Gastrocnemius medialis (tissue), 4 donors: ENCODE measurements at regions not wholly inside any gene's neighbourhood (a gene's known extent, or its start where the extent isn't known, plus 50 kb on each side); places are given as distances from the start of the nearest gene placed in this dataset.

Experiments
- ATAC-seq, 2 donors: fragments of 150-250 bp; one replicate each; pipeline ENCODE4 v1.9.1; 2016
- DNase-seq, 2 donors: peaks; one replicate each; pipeline ENCODE4 v3.0.0-alpha.2; 2019
- H3K27ac ChIP-seq, 4 donors: fragments of 200-600 bp; sonication (generic); 1 replicate in 1 of 4; 2 replicates in 3 of 4; pipeline ENCODE4 v1.5.1; 2016 to 2018; ENCODE audit warnings: mild to moderate bottlenecking in 2 of 4, moderate library complexity in 1 of 4
- H3K27me3 ChIP-seq, 3 donors: fragments of 200-600 bp; sonication (generic) in 2 of 3; 1 replicate in 1 of 3; 2 replicates in 2 of 3; pipeline versions ENCODE4 v1.5.1 to v1.6.0; 2016 to 2019; ENCODE audit warnings: mild to moderate bottlenecking in 1 of 3, moderate library complexity in 1 of 3
- H3K36me3 ChIP-seq, 2 donors: fragments of 200-600 bp; sonication (generic) in 1 of 2; one replicate each; pipeline ENCODE4 v1.5.1; 2017 to 2018
- H3K4me1 ChIP-seq, 2 donors: fragments of 200-600 bp; sonication (generic) in 1 of 2; one replicate each; pipeline ENCODE4 v1.5.1; 2016 to 2017; ENCODE audit warnings: mild to moderate bottlenecking in 2 of 2
- H3K4me3 ChIP-seq, 4 donors: fragments of 200-600 bp; sonication (generic) in 3 of 4; 1 replicate in 1 of 4; 2 replicates in 3 of 4; pipeline ENCODE4 v1.5.1; 2016 to 2019; ENCODE audit warnings: mild to moderate bottlenecking in 2 of 4
- H3K9me3 ChIP-seq, 3 donors: fragments of 200-600 bp; sonication (generic) in 2 of 3; 1 replicate in 1 of 3; 2 replicates in 2 of 3; pipeline ENCODE4 v1.5.1; 2016 to 2019
- POLR2A ChIP-seq, 2 donors: fragments of 450-650 bp; IDR thresholded peaks; one replicate each; pipeline ENCODE4 v1.6.1; 2017; ENCODE audit warnings: antibody characterized with exemption in 2 of 2, mild to moderate bottlenecking in 2 of 2, moderate library complexity in 2 of 2
- in situ Hi-C, 4 donors: fragments of 200-750 bp; cut with MboI; loops; one replicate each; pipeline versions ENCODE4 v1.15.0 to v1.8.0; 2017; ENCODE audit warnings: low sequenced_read_pairs in 4 of 4
- intact Hi-C: fragments of 100-400 bp; cut with DNase I; formaldehyde crosslinking; loops from one replicate; pipeline ENCODE4 v1.15.1; 2023; ENCODE audit warnings: low total_unique reads
- TF ChIP-seq, protein P1 (sequence below), 5 experiments: fragments of 450-650 bp in 3 of 5; fragments of 200-600 bp in 2 of 5; sonication (generic) in 2 of 5; IDR thresholded peaks in 4 of 5; conservative IDR thresholded peaks in 1 of 5; 1 replicate in 4 of 5; 2 replicates in 1 of 5; pipeline ENCODE4 v1.5.1; 2016 to 2019; ENCODE audit warnings: antibody characterized with exemption in 5 of 5, mild to moderate bottlenecking in 3 of 5, moderate library complexity in 3 of 5

GRCh38 chr14:26833621-26834176, 235.9 kb upstream of the NOVA1 start:
- intact Hi-C loops = no loop called here
- ATAC-seq (no peak), DNase-seq (no peak)
- no peak overlapping the region for H3K27ac ChIP-seq
- H3K4me3 ChIP-seq = no peak overlapping the region
- TF ChIP-seq, protein P1, sequence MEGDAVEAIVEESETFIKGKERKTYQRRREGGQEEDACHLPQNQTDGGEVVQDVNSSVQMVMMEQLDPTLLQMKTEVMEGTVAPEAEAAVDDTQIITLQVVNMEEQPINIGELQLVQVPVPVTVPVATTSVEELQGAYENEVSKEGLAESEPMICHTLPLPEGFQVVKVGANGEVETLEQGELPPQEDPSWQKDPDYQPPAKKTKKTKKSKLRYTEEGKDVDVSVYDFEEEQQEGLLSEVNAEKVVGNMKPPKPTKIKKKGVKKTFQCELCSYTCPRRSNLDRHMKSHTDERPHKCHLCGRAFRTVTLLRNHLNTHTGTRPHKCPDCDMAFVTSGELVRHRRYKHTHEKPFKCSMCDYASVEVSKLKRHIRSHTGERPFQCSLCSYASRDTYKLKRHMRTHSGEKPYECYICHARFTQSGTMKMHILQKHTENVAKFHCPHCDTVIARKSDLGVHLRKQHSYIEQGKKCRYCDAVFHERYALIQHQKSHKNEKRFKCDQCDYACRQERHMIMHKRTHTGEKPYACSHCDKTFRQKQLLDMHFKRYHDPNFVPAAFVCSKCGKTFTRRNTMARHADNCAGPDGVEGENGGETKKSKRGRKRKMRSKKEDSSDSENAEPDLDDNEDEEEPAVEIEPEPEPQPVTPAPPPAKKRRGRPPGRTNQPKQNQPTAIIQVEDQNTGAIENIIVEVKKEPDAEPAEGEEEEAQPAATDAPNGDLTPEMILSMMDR (IDR thresholded peaks at IDR 0.05 in 4 of 5, conservative IDR thresholded peaks at IDR 0.05 in 1 of 5) = no peak
- TF ChIP-seq POLR2A (IDR thresholded peaks at IDR 0.05) = no peak
- in situ Hi-C loops = no loop called here
- no peaks in the 10 kb centered on the region for H3K4me1 ChIP-seq
- H3K36me3 ChIP-seq = no peaks in the 10 kb centered on the region
- H3K9me3 ChIP-seq = no peaks in the 10 kb centered on the region
- no peaks in the 10 kb centered on the region for H3K27me3 ChIP-seq

DNA sequence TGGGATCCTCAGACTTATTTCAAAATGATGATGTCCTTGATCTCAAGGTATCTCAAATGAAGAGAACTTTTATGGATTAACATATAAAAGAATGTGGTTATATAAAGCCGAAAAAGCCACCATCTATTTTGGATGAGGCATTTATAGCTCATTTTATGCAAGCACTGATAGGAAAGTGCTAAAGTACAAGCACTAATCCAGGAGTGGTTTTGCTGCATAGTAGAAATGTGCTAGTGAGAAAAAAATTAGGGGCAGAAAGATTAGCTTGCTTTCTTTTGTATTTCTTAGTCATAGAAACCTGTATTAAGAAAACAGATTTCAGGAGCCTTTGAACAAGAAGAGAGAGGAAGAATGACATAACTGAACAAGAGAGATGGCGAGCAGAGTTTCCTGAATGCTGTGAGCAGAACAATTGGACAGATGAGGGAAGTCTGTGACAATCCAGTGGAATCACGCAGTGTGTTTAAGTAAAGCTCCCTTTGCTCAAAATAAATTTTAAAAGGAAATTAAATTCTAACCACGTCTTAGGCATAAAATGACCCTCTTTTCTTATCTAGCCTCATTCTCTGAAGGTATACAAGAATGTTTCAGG, 238.2 kb upstream of the NOVA1 start:
- intact Hi-C loops (no loop called here), in situ Hi-C loops (no loop called here)
- H3K4me3 ChIP-seq = no peak overlapping the region
- DNase-seq (no peak), ATAC-seq (no peak)
- TF ChIP-seq, protein P1 (IDR thresholded peaks at IDR 0.05 in 4 of 5, conservative IDR thresholded peaks at IDR 0.05 in 1 of 5) = no peak
- TF ChIP-seq POLR2A (IDR thresholded peaks at IDR 0.05) = no peak
- no peaks in the 10 kb centered on the region for H3K9me3 ChIP-seq
- H3K4me1 ChIP-seq = no peaks in the 10 kb centered on the region
- H3K27ac ChIP-seq = no peak overlapping the region
- no peaks in the 10 kb centered on the region for H3K36me3 ChIP-seq
- H3K27me3 ChIP-seq = no peaks in the 10 kb centered on the region

- no peaks in the 10 kb centered on the region for H3K27me3 ChIP-seq
- H3K4me3 ChIP-seq = no peak overlapping the region
- no peaks in the 10 kb centered on the region for H3K36me3 ChIP-seq
- no peaks in the 10 kb centered on the region for H3K4me1 ChIP-seq
- DNase-seq (no peak), ATAC-seq (no peak)
- in situ Hi-C loops (no loop called here), intact Hi-C loops (no loop called here)
- no peaks in the 10 kb centered on the region for H3K9me3 ChIP-seq
- TF ChIP-seq, protein P1 (IDR thresholded peaks at IDR 0.05 in 4 of 5, conservative IDR thresholded peaks at IDR 0.05 in 1 of 5) = no peak
- TF ChIP-seq POLR2A (IDR thresholded peaks at IDR 0.05) = no peak
- no peak overlapping the region for H3K27ac ChIP-seq
Observed at GRCh38 chr14:26839481-26839880, 241.6 kb upstream of the NOVA1 start.

DNA sequence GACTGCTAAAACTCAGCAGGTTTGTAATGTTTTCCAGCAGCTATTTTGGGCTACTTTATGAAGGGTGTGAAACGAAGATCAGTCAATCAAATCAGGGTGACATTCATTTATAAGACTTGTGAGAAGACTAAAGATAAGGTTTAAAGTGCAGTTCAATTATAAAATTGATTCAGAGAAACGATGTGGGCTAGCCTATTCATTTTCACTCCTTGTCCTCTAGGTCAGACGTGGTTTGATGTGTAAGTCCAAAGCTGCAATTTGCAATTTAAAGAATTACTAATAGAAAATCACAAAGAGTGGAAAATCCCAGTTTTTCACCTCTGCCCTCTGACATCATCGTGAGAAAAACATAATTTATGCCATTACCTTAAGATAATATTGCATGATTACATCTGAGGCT, 243.5 kb upstream of the NOVA1 start:
- intact Hi-C loops (loop anchor here (10.0 kb wide), 1 partner anchor 247 kb away; the partner anchor contains the start of gene NOVA1), in situ Hi-C loops (no loop called here)
- Histone ChIP-seq H3K4me3 (no peak overlapping the region), H3K36me3 (no peaks in the 10 kb centered on the region), H3K27ac (peak overlapping the region; percentile 1 to 52 (median 32)), H3K9me3 (no peaks in the 10 kb centered on the region), H3K27me3 (no peaks in the 10 kb centered on the region), H3K4me1 (no peaks in the 10 kb centered on the region)
- TF ChIP-seq, protein P1 (IDR thresholded peaks at IDR 0.05 in 4 of 5, conservative IDR thresholded peaks at IDR 0.05 in 1 of 5) = no peak
- no peak for TF ChIP-seq POLR2A (IDR thresholded peaks at IDR 0.05)
- DNase-seq (no peak), ATAC-seq (no peak)
